Naive thymus-derived CD4-positive, alpha-beta T cell (primary cell): ENCODE measurements at regions not wholly inside any gene's neighbourhood (a gene's known extent, or its start where the extent isn't known, plus 50 kb on each side); places are given as distances from the start of the nearest gene placed in this dataset.

Experiments used
- ATAC-seq: fragments of 150-1000 bp; cut with Tn5 transposase; 2 replicates; pipeline ENCODE4 v1.10.0; 2021; ENCODE audit warnings: mild to moderate bottlenecking, moderate library complexity
- CTCF ChIA-PET: fragments of 350-600 bp; sonication (Branson Sonifier 250); formaldehyde crosslinking; loops from one replicate; lab custom pipeline; 2021; ENCODE audit warnings: antibody characterized with exemption; lab: Charles Lee
- POLR2A ChIA-PET: fragments of 350-600 bp; sonication (Branson Sonifier 250); formaldehyde crosslinking; loops from one replicate; lab custom pipeline; 2021; ENCODE audit warnings: antibody characterized with exemption, inconsistent platforms; lab: Charles Lee
- DNase-seq, 9 donors: peaks; one replicate each; pipeline versions ENCODE4 v3.0.0 to v3.0.0-alpha.2; 2020 to 2022; ENCODE audit warnings: mixed read lengths in 1 of 9
- H3K27ac ChIP-seq: one replicate; pipeline ENCODE4 v1.7.0; 2013; ENCODE audit warnings: mild to moderate bottlenecking, low read depth, low read length, moderate library complexity
- H3K27me3 ChIP-seq, 2 donors: one replicate each; pipeline ENCODE4 v1.7.0; 2013; ENCODE audit warnings: low read length in 2 of 2, mild to moderate bottlenecking in 2 of 2, moderate library complexity in 2 of 2; ENCODE audit not compliant: control insufficient read depth in 2 of 2, insufficient read depth in 2 of 2
- H3K36me3 ChIP-seq, 3 experiments: 1 replicate in 2 of 3; 2 replicates in 1 of 3; pipeline ENCODE4 v1.7.0; 2013; ENCODE audit warnings: low read length in 3 of 3, mild to moderate bottlenecking in 3 of 3, moderate library complexity in 1 of 3; ENCODE audit not compliant: insufficient read depth in 3 of 3, control insufficient read depth in 2 of 3
- H3K4me1 ChIP-seq, 2 donors: one replicate each; pipeline ENCODE4 v1.7.0; 2013; ENCODE audit warnings: low read length in 2 of 2, mild to moderate bottlenecking in 2 of 2, moderate library complexity in 1 of 2; ENCODE audit not compliant: control insufficient read depth in 2 of 2, insufficient read depth in 2 of 2
- H3K4me3 ChIP-seq: 2 replicates; pipeline ENCODE4 v1.7.0; 2013; ENCODE audit warnings: mild to moderate bottlenecking, low read length
- H3K9me3 ChIP-seq, 3 experiments: 1 replicate in 2 of 3; 2 replicates in 1 of 3; pipeline ENCODE4 v1.7.0; 2013; ENCODE audit warnings: low read length in 3 of 3; ENCODE audit not compliant: control insufficient read depth in 2 of 3
- H3K27ac Mint-ChIP-seq, 9 donors: one replicate each; pipeline ENCODE4 v1.8.0; 2020 to 2022; ENCODE audit warnings: mixed read lengths in 9 of 9, mild to moderate bottlenecking in 8 of 9, moderate library complexity in 5 of 9, inconsistent platforms in 2 of 9
- H3K27me3 Mint-ChIP-seq, 5 donors: one replicate each; pipeline ENCODE4 v1.8.0; 2021 to 2022; ENCODE audit warnings: mixed read lengths in 5 of 5, mild to moderate bottlenecking in 1 of 5
- H3K36me3 Mint-ChIP-seq, 5 donors: one replicate each; pipeline ENCODE4 v1.8.0; 2020 to 2022; ENCODE audit warnings: mixed read lengths in 5 of 5, mild to moderate bottlenecking in 3 of 5, inconsistent platforms in 1 of 5
- H3K4me1 Mint-ChIP-seq, 7 donors: one replicate each; pipeline ENCODE4 v1.8.0; 2020 to 2022; ENCODE audit warnings: mixed read lengths in 7 of 7, mild to moderate bottlenecking in 3 of 7, inconsistent platforms in 1 of 7
- H3K4me3 Mint-ChIP-seq, 10 donors: one replicate each; pipeline ENCODE4 v1.8.0; 2020 to 2022; ENCODE audit warnings: mild to moderate bottlenecking in 10 of 10, mixed read lengths in 10 of 10, moderate library complexity in 6 of 10, inconsistent platforms in 2 of 10
- H3K9me3 Mint-ChIP-seq, 11 donors: one replicate each; pipeline ENCODE4 v1.8.0; 2020 to 2022; ENCODE audit warnings: mixed read lengths in 11 of 11, mild to moderate bottlenecking in 4 of 11, inconsistent platforms in 1 of 11, moderate library complexity in 1 of 11
- intact Hi-C, 2 donors: fragments of 100-400 bp; cut with micrococcal nuclease; formaldehyde crosslinking; loops; one replicate each; pipeline ENCODE4 v1.15.1; 2023

DNA sequence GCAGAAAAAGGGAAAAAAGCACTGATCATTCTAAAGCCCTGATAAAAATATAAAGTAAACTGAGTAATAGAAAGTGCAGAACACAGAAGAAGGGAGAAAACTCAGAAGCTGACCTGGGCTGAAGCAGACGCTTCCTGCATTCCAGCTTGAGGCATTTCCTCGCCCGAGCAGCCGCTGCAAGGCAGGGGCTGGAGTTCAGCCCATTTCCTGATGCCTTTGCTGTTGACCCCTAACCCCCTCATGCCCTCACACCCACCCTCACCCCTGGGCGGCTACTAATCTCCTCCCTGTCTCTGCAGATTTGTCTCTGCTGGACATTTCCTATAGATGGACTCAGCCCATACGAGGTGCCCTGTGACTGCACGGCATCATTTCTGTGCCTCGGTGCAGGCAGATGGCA lies 227.8 kb downstream of the NPHP4 start:
- Mint-ChIP-seq H3K27me3 (peaks cover 0 to 56% (median 35%) of the 10 kb centered on the region in 5 donors), H3K4me1 (no peaks in the 10 kb centered on the region), H3K36me3 (peaks cover 0 to 8% (median 2%) of the 10 kb centered on the region in 5 donors), H3K27ac (no peak overlapping the region), H3K9me3 (peaks cover 0 to 23% (median 6%) of the 10 kb centered on the region in 11 donors), H3K4me3 (no peak overlapping the region)
- intact Hi-C loops, result no loop called here
- no peaks in the 10 kb centered on the region for H3K9me3 ChIP-seq
- no peaks in the 10 kb centered on the region for H3K4me1 ChIP-seq
- no peak for DNase-seq
- no peaks in the 10 kb centered on the region for H3K27me3 ChIP-seq
- no peak overlapping the region for H3K27ac ChIP-seq
- CTCF ChIA-PET, result no interaction called here
- no peak overlapping the region for H3K4me3 ChIP-seq
- ATAC-seq, result no peak
- no peaks in the 10 kb centered on the region for H3K36me3 ChIP-seq
- POLR2A ChIA-PET, result no interaction called here

DNA sequence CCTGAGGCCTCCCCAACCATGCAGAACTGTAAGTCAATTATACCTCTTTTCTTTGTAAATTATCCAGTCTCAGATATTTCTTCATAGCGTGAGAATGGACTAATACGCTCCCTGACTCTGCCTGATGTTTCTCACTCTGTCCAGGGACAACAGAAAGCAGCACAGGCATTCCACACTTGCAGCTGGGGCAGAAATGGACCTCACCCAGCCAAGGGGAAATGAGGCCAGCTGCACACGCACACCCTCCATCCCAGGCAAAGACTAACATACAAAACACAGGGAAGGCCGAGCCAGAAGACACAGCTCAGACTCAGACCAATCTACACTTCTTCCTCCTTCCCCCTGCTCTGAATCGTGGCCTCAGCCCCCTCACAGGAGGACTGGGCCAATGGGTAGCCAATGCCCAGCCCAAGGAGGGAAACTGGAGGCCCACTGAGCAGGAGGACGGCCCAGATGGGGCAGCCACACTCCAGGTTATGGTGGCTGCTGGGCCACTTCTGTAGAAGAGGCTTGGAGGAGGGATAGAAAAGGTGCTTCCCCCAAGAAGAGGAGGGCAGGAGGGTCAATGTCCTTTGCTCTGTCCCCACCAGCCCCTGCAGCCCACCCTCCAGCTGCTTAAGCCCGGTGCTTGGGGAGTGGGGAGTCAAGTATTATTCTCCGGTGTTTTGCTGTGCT lies 228.4 kb downstream of the NPHP4 start:
- DNase-seq, result no peak
- Mint-ChIP-seq H3K4me3 (no peak overlapping the region), H3K27ac (no peak overlapping the region), H3K4me1 (no peaks in the 10 kb centered on the region), H3K27me3 (peaks cover 0 to 56% (median 35%) of the 10 kb centered on the region in 5 donors), H3K36me3 (peaks cover 0 to 8% (median 2%) of the 10 kb centered on the region in 5 donors), H3K9me3 (peaks cover 0 to 23% (median 6%) of the 10 kb centered on the region in 11 donors)
- H3K27me3 ChIP-seq, result no peaks in the 10 kb centered on the region
- intact Hi-C loops, result no loop called here
- no peaks in the 10 kb centered on the region for H3K36me3 ChIP-seq
- H3K4me1 ChIP-seq, result no peaks in the 10 kb centered on the region
- POLR2A ChIA-PET, result no interaction called here
- no peak overlapping the region for H3K27ac ChIP-seq
- H3K9me3 ChIP-seq, result no peaks in the 10 kb centered on the region
- CTCF ChIA-PET, result no interaction called here
- H3K4me3 ChIP-seq, result no peak overlapping the region
- no peak for ATAC-seq

- H3K36me3 Mint-ChIP-seq, result peaks cover 0 to 8% (median 0%) of the 10 kb centered on the region in 5 donors
- Histone ChIP-seq H3K4me3 (no peak overlapping the region), H3K4me1 (no peaks in the 10 kb centered on the region), H3K27ac (no peak overlapping the region), H3K36me3 (no peaks in the 10 kb centered on the region), H3K9me3 (no peaks in the 10 kb centered on the region), H3K27me3 (no peaks in the 10 kb centered on the region)
- POLR2A ChIA-PET, result no interaction called here
- no peak for DNase-seq
- peaks cover 0 to 17% (median 5%) of the 10 kb centered on the region in 11 donors for H3K9me3 Mint-ChIP-seq
- no peak overlapping the region for H3K4me3 Mint-ChIP-seq
- CTCF ChIA-PET, result no interaction called here
- H3K27ac Mint-ChIP-seq, result no peak overlapping the region
- ATAC-seq, result no peak
- intact Hi-C loops, result no loop called here
- H3K4me1 Mint-ChIP-seq, result no peaks in the 10 kb centered on the region
- peaks cover 0 to 29% (median 13%) of the 10 kb centered on the region in 5 donors for H3K27me3 Mint-ChIP-seq
Observed at GRCh38 chr1:5758859-5759578, 233.2 kb downstream of the NPHP4 start.

GRCh38 chr1:5758000-5758858 lies 234.0 kb downstream of the NPHP4 start:
- Mint-ChIP-seq H3K4me3 (no peak overlapping the region), H3K9me3 (peaks cover 0 to 10% (median 2%) of the 10 kb centered on the region in 11 donors), H3K4me1 (no peaks in the 10 kb centered on the region), H3K36me3 (peaks cover 0 to 4% (median 0%) of the 10 kb centered on the region in 5 donors), H3K27ac (no peak overlapping the region), H3K27me3 (peaks cover 0 to 21% (median 7%) of the 10 kb centered on the region in 5 donors)
- no peaks in the 10 kb centered on the region for H3K9me3 ChIP-seq
- ChIA-PET POLR2A (no interaction called here), CTCF (interaction anchor here (0.9 kb wide), 1 partner anchor 13 kb away, joined by 4 read pairs; no protein-coding TSS in a partner anchor)
- intact Hi-C loops, result no loop called here
- no peak overlapping the region for H3K27ac ChIP-seq
- H3K36me3 ChIP-seq, result no peaks in the 10 kb centered on the region
- no peaks in the 10 kb centered on the region for H3K27me3 ChIP-seq
- H3K4me1 ChIP-seq, result no peaks in the 10 kb centered on the region
- DNase-seq (no peak), ATAC-seq (no peak)
- H3K4me3 ChIP-seq, result no peak overlapping the region

DNA sequence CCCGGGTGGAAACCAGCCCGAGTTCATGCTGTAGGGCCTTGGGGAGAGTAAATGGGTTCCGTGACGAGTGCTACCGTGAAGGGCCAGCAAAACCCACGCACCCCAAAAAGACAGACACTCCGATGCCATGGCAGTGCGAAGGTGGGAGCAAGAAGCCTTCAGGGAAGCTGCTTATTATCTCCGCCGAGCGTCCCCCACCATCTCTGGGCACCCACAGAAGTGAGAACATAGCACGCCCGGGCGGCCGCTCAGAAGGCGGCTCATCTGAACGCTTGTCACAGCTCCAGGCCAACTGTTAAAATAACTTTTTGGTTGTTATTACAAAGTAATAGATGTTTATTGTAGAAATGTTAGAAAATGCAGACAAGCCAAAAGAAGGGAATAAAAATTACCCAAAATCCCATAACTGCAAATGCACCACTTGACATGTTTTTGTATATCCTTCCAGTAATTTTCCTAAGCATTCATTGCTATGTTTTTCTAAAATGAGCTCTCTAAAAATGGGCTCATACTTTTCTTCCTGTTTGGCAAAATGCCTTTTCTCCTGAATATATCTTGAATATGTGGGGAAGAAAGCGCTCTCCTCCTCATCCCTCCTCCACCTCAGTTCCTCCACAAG lies 234.9 kb downstream of the NPHP4 start:
- no peak for ATAC-seq

GRCh38 chr1:5756434-5757186 lies 235.6 kb downstream of the NPHP4 start:
- ATAC-seq, result no peak

More for the DNA sequence above, 234.9 kb downstream of the NPHP4 start:
- POLR2A ChIA-PET, result no interaction called here
- Mint-ChIP-seq H3K4me1 (no peaks in the 10 kb centered on the region), H3K9me3 (peaks cover 0 to 9% (median 2%) of the 10 kb centered on the region in 11 donors), H3K36me3 (peaks cover 0 to 4% (median 0%) of the 10 kb centered on the region in 5 donors), H3K27me3 (peaks cover 0 to 21% (median 7%) of the 10 kb centered on the region in 5 donors), H3K27ac (no peak overlapping the region), H3K4me3 (no peak overlapping the region)
- H3K27ac ChIP-seq, result no peak overlapping the region
- no peaks in the 10 kb centered on the region for H3K27me3 ChIP-seq
- no peak overlapping the region for H3K4me3 ChIP-seq
- intact Hi-C loops, result no loop called here
- no peaks in the 10 kb centered on the region for H3K9me3 ChIP-seq
- no peak for DNase-seq
- H3K36me3 ChIP-seq, result no peaks in the 10 kb centered on the region
- CTCF ChIA-PET, result interaction anchor here (0.9 kb wide), 1 partner anchor 12 kb away, joined by 4 read pairs; no protein-coding TSS in a partner anchor
- no peaks in the 10 kb centered on the region for H3K4me1 ChIP-seq

More at GRCh38 chr1:5756434-5757186, 235.6 kb downstream of the NPHP4 start:
- H3K9me3 ChIP-seq, result no peaks in the 10 kb centered on the region
- H3K4me3 ChIP-seq, result no peak overlapping the region
- intact Hi-C loops, result no loop called here
- Mint-ChIP-seq H3K4me1 (no peaks in the 10 kb centered on the region), H3K36me3 (peaks cover 0 to 4% (median 0%) of the 10 kb centered on the region in 5 donors), H3K27ac (no peak overlapping the region), H3K4me3 (no peak overlapping the region), H3K27me3 (peaks cover 0 to 21% (median 7%) of the 10 kb centered on the region in 5 donors), H3K9me3 (peaks cover 0 to 9% (median 2%) of the 10 kb centered on the region in 11 donors)
- no peaks in the 10 kb centered on the region for H3K27me3 ChIP-seq
- no peak for DNase-seq
- ChIA-PET POLR2A (no interaction called here), CTCF (no interaction called here)
- no peak overlapping the region for H3K27ac ChIP-seq
- no peaks in the 10 kb centered on the region for H3K36me3 ChIP-seq
- H3K4me1 ChIP-seq, result no peaks in the 10 kb centered on the region
